GM12878 (cell line): ENCODE measurements at regions not wholly inside any gene's neighbourhood (a gene's known extent, or its start where the extent isn't known, plus 50 kb on each side); places are given as distances from the start of the nearest gene placed in this dataset.

Experiments used
- ATAC-seq: fragments of 200-7000 bp; cut with Tn5 transposase; 3 replicates; pipeline ENCODE4 v1.9.1; 2020; ENCODE audit warnings: mild to moderate bottlenecking, moderate library complexity
- BruUV-seq: library from RNA; stranded (reverse); fragments of 400-500 nt; replicated peaks from 2 replicates; lab custom pipeline; 2021; lab: Mats Ljungman, UMichigan
- CTCF ChIA-PET: fragments of 300-600 bp; sonication (Branson Sonifier 250); formaldehyde crosslinking; extraction: SDS; loops from one replicate; lab custom pipeline; 2021; ENCODE audit warnings: inconsistent platforms; lab: Yijun Ruan, JAX
- POLR2A ChIA-PET: fragments of 350-600 bp; formaldehyde crosslinking; extraction: SDS; loops from one replicate; lab custom pipeline; 2021; ENCODE audit warnings: inconsistent platforms; lab: Charles Lee
- RAD21 ChIA-PET: fragments of 300-600 bp; sonication (Branson Sonifier 250); formaldehyde crosslinking; loops from one replicate; lab custom pipeline; 2023; ENCODE audit warnings: antibody characterized with exemption; ENCODE audit not compliant: unreplicated experiment; lab: Charles Lee
- SMC1A ChIA-PET: fragments of 300-600 bp; sonication (Branson Sonifier 250); formaldehyde crosslinking; loops from one replicate; lab custom pipeline; 2023; ENCODE audit not compliant: unreplicated experiment, uncharacterized antibody; lab: Charles Lee
- DNase-seq: peaks from one replicate; pipeline ENCODE4 v3.0.0-alpha.2; 2011; ENCODE audit warnings: low read depth, low spot score
- FAIRE-seq: peaks from 3 replicates; lab custom pipeline; 2011; peaks lifted over from hg19 to GRCh38; lab: Jason Lieb, UNC
- H2AFZ ChIP-seq: 2 replicates; pipeline ENCODE4 v1.6.0; 2011; ENCODE audit warnings: low read depth, low read length, control low read depth; ENCODE audit not compliant: control insufficient read depth
- H3K27ac ChIP-seq: 2 replicates; pipeline ENCODE4 v1.5.1; 2011; ENCODE audit warnings: control low read depth; ENCODE audit not compliant: control insufficient read depth, insufficient read depth
- H3K27me3 ChIP-seq, 2 experiments: replicated peaks in 1 of 2; 2 replicates each; pipeline versions ENCODE4 v1.6.0 to v1.6.1; 2011; ENCODE audit warnings: low read length in 1 of 2; ENCODE audit not compliant: control insufficient read depth in 2 of 2, insufficient read depth in 2 of 2
- H3K36me3 ChIP-seq, 2 experiments: 2 replicates each; pipeline ENCODE4 v1.5.1; 2011; ENCODE audit warnings: low read length in 1 of 2; ENCODE audit not compliant: control insufficient read depth in 2 of 2, insufficient read depth in 2 of 2
- H3K4me1 ChIP-seq: 2 replicates; pipeline ENCODE4 v1.6.1; 2011; ENCODE audit warnings: mild to moderate bottlenecking, low read length, moderate library complexity, mixed read lengths; ENCODE audit not compliant: control insufficient read depth, insufficient read depth
- H3K4me2 ChIP-seq: 2 replicates; pipeline ENCODE4 v1.6.0; 2011; ENCODE audit warnings: control low read depth; ENCODE audit not compliant: control insufficient read depth, insufficient read depth
- H3K4me3 ChIP-seq: fragments of 200-600 bp; sonication (generic); 2 replicates; pipeline ENCODE4 v1.5.1; 2016
- H3K79me2 ChIP-seq: 2 replicates; pipeline ENCODE4 v1.6.0; 2011; ENCODE audit warnings: low read length; ENCODE audit not compliant: control insufficient read depth, insufficient read depth
- H3K9ac ChIP-seq: 2 replicates; pipeline ENCODE4 v1.8.0; 2011; ENCODE audit warnings: low read length, control low read depth, mixed read lengths; ENCODE audit not compliant: control insufficient read depth, insufficient read depth
- H3K9me3 ChIP-seq: replicated peaks from 3 replicates; pipeline ENCODE4 v1.5.1; 2011; ENCODE audit warnings: mild to moderate bottlenecking, low read length; ENCODE audit not compliant: control insufficient read depth, insufficient read depth
- H4K20me1 ChIP-seq: 2 replicates; pipeline ENCODE4 v1.6.0; 2011; ENCODE audit not compliant: control insufficient read depth, insufficient read depth
- CUX1 ChIP-seq: IDR thresholded peaks from 2 replicates; pipeline ENCODE4 v1.6.1; 2012; ENCODE audit warnings: improper control_type of control experiment, low read depth, low read length; ENCODE audit not compliant: insufficient replicate concordance
- E2F4 ChIP-seq: IDR thresholded peaks from 2 replicates; pipeline ENCODE4 v1.6.1; 2012; ENCODE audit warnings: low read depth, low read length, improper control_type of control experiment
- JUND ChIP-seq: IDR thresholded peaks from 2 replicates; pipeline ENCODE4 v1.6.1; 2012; ENCODE audit warnings: low read depth, mild to moderate bottlenecking, low read length, improper control_type of control experiment, moderate library complexity
- MTA2 ChIP-seq: fragments of 450-650 bp; IDR thresholded peaks from 2 replicates; pipeline ENCODE4 v1.6.1; 2016; ENCODE audit warnings: low read depth, mild to moderate bottlenecking, moderate library complexity
- MYB ChIP-seq: fragments of 150-350 bp; IDR thresholded peaks from 2 replicates; pipeline ENCODE4 v1.6.1; 2014; ENCODE audit warnings: mild to moderate bottlenecking, low read depth, low read length, borderline replicate concordance
- PKNOX1 ChIP-seq: fragments of 450-650 bp; IDR thresholded peaks from 2 replicates; pipeline ENCODE4 v1.6.1; 2016; ENCODE audit warnings: mild to moderate bottlenecking
- SMAD1 ChIP-seq: fragments of 450-650 bp; IDR thresholded peaks from 2 replicates; pipeline ENCODE4 v1.6.1; 2018; ENCODE audit warnings: mild to moderate bottlenecking, low read depth; ENCODE audit not compliant: partially characterized antibody
- STAT3 ChIP-seq: IDR thresholded peaks from 2 replicates; pipeline ENCODE4 v1.6.1; 2011; ENCODE audit warnings: low read depth, low read length, improper control_type of control experiment
- ZBTB40 ChIP-seq: fragments of 450-650 bp; IDR thresholded peaks from 2 replicates; pipeline ENCODE4 v1.6.1; 2016; ENCODE audit warnings: mild to moderate bottlenecking, moderate library complexity, borderline replicate concordance
- ZNF622 ChIP-seq: fragments of 450-650 bp; IDR thresholded peaks from 2 replicates; pipeline ENCODE4 v1.6.1; 2017; ENCODE audit warnings: mild to moderate bottlenecking, inconsistent platforms
- in situ Hi-C: fragments of 300-500 bp; cut with MboI; formaldehyde crosslinking; loops from 9 replicates; pipeline ENCODE4 v1.14.3; 2018; ENCODE audit warnings: mixed read lengths
- intact Hi-C: fragments of 100-400 bp; cut with micrococcal nuclease; formaldehyde crosslinking; loops from one replicate; pipeline ENCODE4 v1.14.2; 2022; ENCODE audit not compliant: unreplicated experiment

GRCh38 chr4:108249397-108249796 is 80.7 kb upstream of the LEF1 start:
- intact Hi-C loops, result no loop called here
- H3K9ac ChIP-seq, result no peak overlapping the region
- no TSS peak for BruUV-seq
- no peaks in the 10 kb centered on the region for H4K20me1 ChIP-seq
- no peak overlapping the region for H2AFZ ChIP-seq
- TF ChIP-seq JUND (no peak), SMAD1 (no peak), CUX1 (no peak), ZBTB40 (no peak), STAT3 (no peak), E2F4 (no peak), PKNOX1 (no peak), MTA2 (no peak), ZNF622 (no peak), MYB (no peak)
- TF ChIP-seq, all 136 proteins: peak for 0
- SMC1A ChIA-PET, result interaction anchor here (1.3 kb wide), 1 partner anchor 17 kb away, joined by 3 read pairs; no protein-coding TSS in a partner anchor
- no peaks in the 10 kb centered on the region for H3K79me2 ChIP-seq
- no peak for DNase-seq
- no peaks in the 10 kb centered on the region for H3K9me3 ChIP-seq
- RAD21 ChIA-PET, result no interaction called here
- FAIRE-seq, result no peak
- POLR2A ChIA-PET, result no interaction called here
- no peak overlapping the region for H3K4me3 ChIP-seq
- H3K27me3 ChIP-seq, result no peaks in the 10 kb centered on the region
- ATAC-seq, result no peak
- in situ Hi-C loops, result no loop called here
- no peaks in the 10 kb centered on the region for H3K4me1 ChIP-seq
- H3K27ac ChIP-seq, result no peak overlapping the region
- CTCF ChIA-PET, result no interaction called here
- H3K4me2 ChIP-seq, result no peak overlapping the region
- no peaks in the 10 kb centered on the region for H3K36me3 ChIP-seq
